HG03135 (cell line): ENCODE measurements at regions not wholly inside any gene's neighbourhood (a gene's known extent, or its start where the extent isn't known, plus 50 kb on each side); places are given as distances from the start of the nearest gene placed in this dataset.
"Not testable (repeated sequence)": the region's sequence is repeated elsewhere in the genome, so short reads cannot be mapped to it uniquely, and the experiment has no call there.

Experiments
- ATAC-seq: cut with Tn5 transposase; IDR thresholded peaks from one replicate; pipeline ENCODE4 v1.9.1; 2021; ENCODE audit warnings: mild to moderate bottlenecking, moderate library complexity; ENCODE audit not compliant: unreplicated experiment

DNA sequence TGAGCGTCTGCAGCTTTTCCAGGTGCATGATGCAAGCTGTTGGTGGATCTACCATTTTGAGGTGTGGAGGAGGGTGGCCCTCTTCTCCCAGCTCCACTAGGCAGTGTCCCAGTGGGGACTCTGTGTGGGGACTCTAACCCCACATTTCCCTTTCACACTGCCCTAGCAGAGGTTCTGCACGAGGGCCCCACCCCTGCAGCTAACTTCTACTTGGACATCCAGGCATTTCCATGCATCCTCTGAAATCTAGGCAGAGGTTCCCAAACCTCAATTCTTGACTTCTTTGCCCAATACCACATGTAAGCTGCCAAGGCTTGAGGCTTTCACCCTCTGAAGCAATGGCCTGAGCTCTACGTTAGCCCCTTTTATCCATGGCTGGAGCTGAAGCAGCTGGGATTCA lies 61.4 kb upstream of the HGFAC start:
- not testable (repeated sequence) for ATAC-seq

DNA sequence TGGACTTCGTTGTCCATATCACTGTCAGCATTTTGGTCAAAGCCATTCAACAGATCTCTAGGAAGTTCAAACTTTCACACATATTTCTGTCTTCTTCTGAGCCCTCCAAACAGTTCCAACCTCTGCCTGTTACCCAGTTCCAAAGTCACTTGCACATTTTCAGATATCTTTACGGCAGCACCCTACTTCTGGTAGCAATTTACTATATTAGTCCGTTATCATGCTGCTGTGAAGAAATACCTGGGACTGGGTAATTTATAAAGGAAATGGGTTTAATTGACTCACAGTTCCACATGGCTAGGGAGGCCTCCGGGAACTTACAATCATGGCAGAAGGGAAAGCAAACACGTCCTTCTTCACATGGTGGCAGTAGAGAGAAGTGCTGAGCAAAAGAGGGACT lies 60.6 kb upstream of the HGFAC start:
- not testable (repeated sequence) for ATAC-seq

GRCh38 chr4:3382251-3382650 lies 59.5 kb upstream of the HGFAC start:
- ATAC-seq = no peak

DNA sequence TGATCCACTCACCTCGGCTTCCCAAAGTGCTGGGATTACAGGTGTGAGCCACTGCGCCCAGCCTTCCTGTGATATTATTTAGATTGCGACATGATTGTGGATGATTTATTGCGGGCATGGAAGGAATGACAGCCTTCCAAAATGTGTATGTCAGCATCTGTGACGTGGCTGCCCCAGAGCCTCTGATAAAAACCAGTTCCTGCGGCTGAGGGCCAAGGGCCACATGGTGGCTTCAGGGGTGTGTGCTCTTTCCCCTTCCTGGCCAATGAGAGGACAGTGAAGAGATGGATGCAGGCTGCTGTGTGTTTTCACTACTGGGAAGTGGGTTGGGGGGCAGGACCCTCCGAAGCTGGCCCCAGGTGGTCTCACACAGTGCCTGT lies 57.4 kb upstream of the HGFAC start:
- no peak for ATAC-seq

DNA sequence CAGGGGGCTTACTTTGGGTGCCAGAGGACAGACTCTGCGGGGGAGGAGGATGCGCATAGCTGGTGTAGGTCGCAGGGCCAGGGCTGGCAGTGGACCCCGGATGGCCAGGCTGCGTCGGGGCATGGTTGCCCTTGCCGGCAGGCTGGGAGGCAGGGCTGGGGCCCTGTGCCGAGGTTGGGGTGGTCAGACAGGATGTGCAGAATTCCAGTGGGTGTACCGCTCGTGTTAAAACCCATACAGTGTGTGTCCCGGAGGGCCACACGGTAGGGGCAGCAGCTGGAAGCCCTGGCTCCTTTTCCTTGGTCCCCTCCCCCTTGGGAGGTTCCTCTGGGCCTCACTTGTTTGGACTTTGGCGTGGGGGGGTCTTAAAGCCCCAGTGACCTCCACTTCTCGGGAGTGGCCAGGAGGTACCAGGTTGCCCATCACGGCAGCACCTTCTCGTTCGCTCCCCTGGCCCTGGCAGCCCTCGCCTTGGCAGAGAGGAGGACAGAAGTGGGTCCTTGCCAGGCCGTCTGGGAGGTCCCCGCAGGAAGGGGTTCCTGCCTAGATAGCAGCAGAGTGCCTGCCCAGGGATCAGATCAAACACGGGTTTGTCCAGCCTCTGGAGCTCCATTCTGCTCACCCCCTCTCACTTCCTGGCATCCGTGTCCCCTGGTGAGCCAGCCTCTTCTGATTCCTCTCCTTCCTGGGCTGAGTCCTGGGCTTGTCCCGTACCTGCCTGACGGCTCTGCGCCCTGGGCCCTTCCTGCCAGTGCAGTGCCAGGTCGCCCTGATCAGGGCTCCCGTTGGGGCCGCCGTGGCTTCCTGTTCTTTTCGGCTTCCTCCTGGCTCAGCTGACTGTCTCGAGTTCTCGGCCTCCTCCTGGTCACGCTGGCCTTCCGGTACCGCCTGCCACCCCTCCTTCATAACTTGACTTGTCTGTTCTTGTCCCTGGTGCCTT lies 56.7 kb upstream of the HGFAC start:
- ATAC-seq = no peak

DNA sequence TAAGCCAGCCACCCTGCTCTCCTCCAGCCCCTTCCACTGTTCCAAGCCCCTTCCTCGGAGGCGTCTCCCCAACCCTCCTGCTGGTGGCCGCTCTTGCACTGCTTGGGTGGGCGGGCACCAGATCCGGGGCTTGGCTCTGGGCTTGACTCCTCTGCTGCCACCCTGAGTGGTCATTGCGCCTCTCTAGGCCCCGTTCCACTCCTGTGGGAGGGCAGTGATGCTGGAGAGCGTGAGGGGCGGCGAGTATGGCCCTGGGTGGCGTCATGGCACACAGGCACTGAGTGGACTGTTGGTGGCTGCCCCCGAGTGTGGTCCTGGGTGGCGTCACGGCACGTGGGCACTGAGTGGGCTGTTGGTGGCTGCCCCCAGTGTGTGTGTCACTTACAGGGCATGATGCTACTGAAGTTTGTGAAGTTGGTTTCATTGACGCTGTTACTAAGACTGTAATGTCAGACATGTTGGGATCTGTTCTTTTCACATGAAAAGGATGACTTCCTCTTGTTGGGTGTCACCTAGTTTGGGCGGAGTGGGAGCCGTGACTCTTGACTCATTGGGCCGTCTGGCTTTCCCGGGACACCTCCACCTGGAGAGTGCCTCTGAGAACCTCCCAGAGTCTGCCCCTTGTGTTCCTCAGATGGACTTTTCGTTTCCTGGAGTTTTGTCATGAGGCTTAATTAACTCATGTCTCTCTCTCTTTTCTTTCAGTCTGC lies 55.9 kb upstream of the HGFAC start:
- ATAC-seq = no peak

DNA sequence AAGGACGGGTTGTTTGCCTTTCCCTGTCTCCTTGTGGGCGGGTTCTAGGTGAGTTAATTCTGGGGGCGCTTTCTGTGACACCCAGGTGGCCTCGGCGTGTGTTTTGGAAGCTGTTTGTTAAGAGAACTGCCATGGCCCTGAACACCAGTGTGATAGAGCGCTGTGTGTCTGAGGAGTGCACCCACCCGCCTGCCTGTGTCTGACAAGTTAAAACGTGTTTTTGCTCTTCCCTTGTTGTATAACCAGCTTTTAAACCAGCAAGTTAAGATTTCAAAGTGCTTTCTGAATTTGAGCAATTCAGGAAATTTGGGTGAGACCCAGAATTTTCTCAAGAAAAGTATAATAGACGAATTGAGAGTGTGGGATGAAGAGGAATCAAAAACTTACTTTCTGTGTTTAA lies 55.2 kb upstream of the HGFAC start:
- no peak for ATAC-seq

GRCh38 chr4:3387154-3387942 lies 54.4 kb upstream of the HGFAC start:
- ATAC-seq = peak; percentile 53

DNA sequence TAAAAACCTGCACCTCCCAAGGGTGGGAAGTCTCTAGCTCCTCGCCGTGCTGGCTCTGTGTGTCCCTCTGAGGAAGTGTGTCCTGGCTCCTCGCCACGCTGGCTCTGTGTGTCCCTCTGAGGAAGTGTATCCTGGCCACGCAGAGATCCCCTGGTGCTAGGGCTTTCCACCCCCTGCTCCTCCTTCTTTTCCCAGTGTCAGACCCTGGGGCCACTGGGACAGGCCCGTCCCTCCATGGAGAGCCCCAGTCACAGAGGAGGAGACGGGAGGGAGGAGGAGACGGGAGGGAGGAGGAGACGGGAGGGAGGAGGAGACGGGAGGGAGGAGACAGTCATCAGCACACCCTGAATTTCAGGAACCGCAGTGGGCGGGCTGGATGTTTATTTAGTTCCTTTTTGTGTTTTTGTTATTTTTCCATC lies 53.8 kb upstream of the HGFAC start:
- ATAC-seq = peak; percentile 28

DNA sequence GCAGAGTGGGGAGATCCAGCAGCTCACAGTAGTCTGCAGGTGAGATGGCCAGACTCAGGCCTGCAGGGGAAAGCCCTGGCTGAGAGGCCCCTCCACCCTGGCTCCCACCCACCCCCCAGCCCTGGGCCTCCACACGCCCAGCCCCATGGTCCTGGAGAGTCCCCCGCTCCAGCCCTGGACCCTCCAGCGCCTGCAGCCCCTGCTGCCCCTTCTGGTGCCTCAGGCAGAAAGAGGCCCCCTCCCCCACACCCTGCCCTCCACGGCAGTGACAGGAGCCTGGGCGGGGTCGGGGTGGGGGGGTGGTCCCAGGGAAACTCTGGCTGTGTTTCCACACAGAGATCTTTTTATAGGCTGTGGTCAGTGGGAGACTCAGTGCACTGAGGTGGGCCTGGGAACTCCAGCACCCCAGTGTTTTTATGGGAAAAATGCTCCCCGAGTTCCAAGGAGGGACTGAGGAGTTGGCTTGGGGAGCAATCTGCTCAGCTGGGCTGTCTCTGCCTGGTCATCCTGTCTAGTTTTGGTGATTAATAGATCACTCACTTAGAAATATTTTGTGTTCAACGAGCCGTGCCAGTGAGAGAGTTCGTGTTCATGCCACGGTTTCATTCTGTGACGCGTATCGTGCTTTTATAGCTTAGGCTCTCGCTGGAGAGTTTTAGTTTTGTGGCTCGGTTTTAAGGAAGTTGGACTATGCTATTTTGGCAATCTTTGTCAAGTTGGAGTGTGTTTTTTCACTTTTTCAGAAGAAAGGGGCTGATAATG lies 53.1 kb upstream of the HGFAC start:
- peak; percentile 58 for ATAC-seq

GRCh38 chr4:3389233-3390215 lies 52.2 kb upstream of the HGFAC start:
- ATAC-seq = no peak

- no peak for ATAC-seq
Observed at GRCh38 chr4:3390288-3390811, 51.4 kb upstream of the HGFAC start.

DNA sequence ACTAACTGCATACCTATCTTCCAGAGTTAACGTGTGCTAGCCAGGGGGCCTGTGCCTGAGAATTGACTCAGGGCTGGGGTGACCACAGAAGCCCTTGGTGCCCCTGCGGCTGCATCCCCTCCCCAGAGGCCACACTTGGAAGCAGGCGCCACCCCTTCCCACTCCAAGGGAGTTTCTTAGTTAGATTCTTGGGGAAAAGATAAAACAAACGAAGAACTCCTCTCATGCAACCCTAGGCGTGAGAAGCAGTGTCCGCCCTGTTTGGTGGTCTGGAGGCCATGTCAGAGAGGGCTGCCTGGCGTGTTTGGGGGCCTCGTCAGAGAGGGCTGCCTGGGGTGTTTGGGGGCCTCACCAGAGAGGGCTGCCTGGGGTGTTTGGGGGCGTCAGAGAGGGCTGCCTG lies 50.3 kb upstream of the HGFAC start:
- ATAC-seq = no peak
